Natural killer cell (primary cell): ENCODE measurements at regions not wholly inside any gene's neighbourhood (a gene's known extent, or its start where the extent isn't known, plus 50 kb on each side); places are given as distances from the start of the nearest gene placed in this dataset.

Source experiments
- ATAC-seq, 3 donors: fragments of 150-1000 bp in 2 of 3; fragments of 200-7000 bp in 1 of 3; cut with Tn5 transposase; 1 replicate in 1 of 3; 2 replicates in 2 of 3; pipeline ENCODE4 v1.10.0; 2021; ENCODE audit warnings: mild to moderate bottlenecking in 2 of 3, moderate library complexity in 2 of 3
- DNase-seq, 2 donors: peaks; one replicate each; pipeline versions ENCODE4 v3.0.0 to v3.0.0-alpha.2; 2013 to 2021; ENCODE audit warnings: mixed read lengths in 1 of 2
- H3K27ac ChIP-seq: one replicate; pipeline ENCODE4 v1.5.1; 2013; ENCODE audit warnings: mild to moderate bottlenecking, low read length
- H3K27me3 ChIP-seq: one replicate; pipeline ENCODE4 v1.6.1; 2013; ENCODE audit warnings: low read length; ENCODE audit not compliant: control insufficient read depth, insufficient read depth
- H3K36me3 ChIP-seq: one replicate; pipeline ENCODE4 v1.6.1; 2013; ENCODE audit warnings: low read length; ENCODE audit not compliant: control insufficient read depth, insufficient read depth
- H3K4me1 ChIP-seq: one replicate; pipeline ENCODE4 v1.6.1; 2013; ENCODE audit warnings: low read length; ENCODE audit not compliant: control insufficient read depth, insufficient read depth
- H3K4me3 ChIP-seq: one replicate; pipeline ENCODE4 v1.5.1; 2013; ENCODE audit warnings: low read length
- H3K9me3 ChIP-seq: one replicate; pipeline ENCODE4 v1.6.1; 2013; ENCODE audit warnings: low read length; ENCODE audit not compliant: control insufficient read depth, insufficient read depth
- H3K27ac Mint-ChIP-seq, 2 donors: one replicate each; pipeline ENCODE4 v1.8.0; 2022; ENCODE audit warnings: mild to moderate bottlenecking in 2 of 2, mixed read lengths in 2 of 2, moderate library complexity in 1 of 2
- H3K27me3 Mint-ChIP-seq, 2 donors: one replicate each; pipeline ENCODE4 v1.8.0; 2022; ENCODE audit warnings: low read depth in 2 of 2, mixed read lengths in 2 of 2
- H3K36me3 Mint-ChIP-seq: one replicate; pipeline ENCODE4 v1.8.0; 2022; ENCODE audit warnings: mixed read lengths
- H3K4me1 Mint-ChIP-seq, 2 donors: one replicate each; pipeline ENCODE4 v1.8.0; 2022; ENCODE audit warnings: mixed read lengths in 2 of 2
- H3K4me3 Mint-ChIP-seq: one replicate; pipeline ENCODE4 v1.8.0; 2022; ENCODE audit warnings: mild to moderate bottlenecking, moderate library complexity, mixed read lengths
- H3K9me3 Mint-ChIP-seq, 2 donors: one replicate each; pipeline ENCODE4 v1.8.0; 2022; ENCODE audit warnings: mixed read lengths in 2 of 2
- CTCF ChIP-seq: fragments of 200-600 bp; IDR thresholded peaks from one replicate; pipeline ENCODE4 v1.8.0; 2022; ENCODE audit warnings: antibody characterized with exemption
- WGBS: methylation state at CpG from one replicate; pipeline ENCODE4 v1.1.7; 2013; ENCODE audit warnings: missing lambda C conversion rate; ENCODE audit not compliant: insufficient coverage; 5-methylcytosine and 5-hydroxymethylcytosine counted together
- intact Hi-C: fragments of 100-400 bp; cut with micrococcal nuclease; formaldehyde crosslinking; loops from one replicate; pipeline ENCODE4 v1.14.2; 2022

GRCh38 chr2:226312155-226312554, 487.5 kb downstream of the IRS1 start:
- DNase-seq (no peak), ATAC-seq (no peak)
- Histone ChIP-seq H3K27me3 (no peaks in the 10 kb centered on the region), H3K4me1 (no peaks in the 10 kb centered on the region), H3K27ac (no peak overlapping the region), H3K36me3 (no peaks in the 10 kb centered on the region), H3K4me3 (no peak overlapping the region), H3K9me3 (no peaks in the 10 kb centered on the region)
- Mint-ChIP-seq H3K36me3 (no peaks in the 10 kb centered on the region), H3K9me3 (peaks cover 0 to 2% of the 10 kb centered on the region in 2 donors), H3K4me1 (no peaks in the 10 kb centered on the region), H3K27me3 (no peaks in the 10 kb centered on the region), H3K4me3 (no peak overlapping the region), H3K27ac (no peak overlapping the region)
- intact Hi-C loops, result no loop called here
- no peak for TF ChIP-seq CTCF
- 77% methylated on average over 3 of the region's 5 CpGs for WGBS

- H3K9me3 Mint-ChIP-seq, result no peaks in the 10 kb centered on the region
- WGBS, result 82% methylated on average over 5 of the region's 6 CpGs
- no peaks in the 10 kb centered on the region for H3K36me3 Mint-ChIP-seq
- Histone ChIP-seq H3K36me3 (no peaks in the 10 kb centered on the region), H3K4me1 (no peaks in the 10 kb centered on the region), H3K9me3 (no peaks in the 10 kb centered on the region), H3K4me3 (no peak overlapping the region), H3K27ac (no peak overlapping the region), H3K27me3 (no peaks in the 10 kb centered on the region)
- DNase-seq (no peak), ATAC-seq (no peak)
- TF ChIP-seq CTCF, result no peak
- H3K27ac Mint-ChIP-seq, result no peak overlapping the region
- H3K4me3 Mint-ChIP-seq, result no peak overlapping the region
- intact Hi-C loops, result loop anchor here (2.0 kb wide), 1 partner anchor 17 kb away; no protein-coding TSS in a partner anchor
- no peaks in the 10 kb centered on the region for H3K27me3 Mint-ChIP-seq
- no peaks in the 10 kb centered on the region for H3K4me1 Mint-ChIP-seq
Measured at GRCh38 chr2:226310146-226310545, 489.5 kb downstream of the IRS1 start.

GRCh38 chr2:226308986-226309385, 490.6 kb downstream of the IRS1 start:
- Mint-ChIP-seq H3K27ac (no peak overlapping the region), H3K9me3 (no peaks in the 10 kb centered on the region), H3K4me3 (no peak overlapping the region), H3K36me3 (no peaks in the 10 kb centered on the region), H3K27me3 (no peaks in the 10 kb centered on the region), H3K4me1 (no peaks in the 10 kb centered on the region)
- no peak overlapping the region for H3K4me3 ChIP-seq
- H3K9me3 ChIP-seq, result no peaks in the 10 kb centered on the region
- no peak overlapping the region for H3K27ac ChIP-seq
- no peaks in the 10 kb centered on the region for H3K27me3 ChIP-seq
- H3K4me1 ChIP-seq, result no peaks in the 10 kb centered on the region
- no peaks in the 10 kb centered on the region for H3K36me3 ChIP-seq
- DNase-seq (no peak), ATAC-seq (no peak)
- TF ChIP-seq CTCF, result no peak
- intact Hi-C loops, result no loop called here
- 87% methylated on average over 2 of the region's 2 CpGs for WGBS

GRCh38 chr2:226308323-226308680, 491.3 kb downstream of the IRS1 start:
- Histone ChIP-seq H3K27me3 (no peaks in the 10 kb centered on the region), H3K4me1 (no peaks in the 10 kb centered on the region), H3K27ac (no peak overlapping the region), H3K9me3 (no peaks in the 10 kb centered on the region), H3K36me3 (no peaks in the 10 kb centered on the region), H3K4me3 (no peak overlapping the region)
- no peak overlapping the region for H3K4me3 Mint-ChIP-seq
- intact Hi-C loops, result no loop called here
- H3K4me1 Mint-ChIP-seq, result no peaks in the 10 kb centered on the region
- H3K36me3 Mint-ChIP-seq, result no peaks in the 10 kb centered on the region
- DNase-seq (no peak), ATAC-seq (no peak)
- H3K27ac Mint-ChIP-seq, result no peak overlapping the region
- WGBS, result no CpG with 5 or more reads among the region's 2 CpGs
- H3K9me3 Mint-ChIP-seq, result peaks cover 0 to 2% of the 10 kb centered on the region in 2 donors
- H3K27me3 Mint-ChIP-seq, result no peaks in the 10 kb centered on the region
- no peak for TF ChIP-seq CTCF
